HG03432 (cell line): ENCODE measurements at regions not wholly inside any gene's neighbourhood (a gene's known extent, or its start where the extent isn't known, plus 50 kb on each side); places are given as distances from the start of the nearest gene placed in this dataset.

ENCODE experiments used
- ATAC-seq: cut with Tn5 transposase; IDR thresholded peaks from one replicate; pipeline ENCODE4 v1.9.1; 2021; ENCODE audit warnings: mild to moderate bottlenecking, moderate library complexity; ENCODE audit not compliant: unreplicated experiment

GRCh38 chr16:73503093-73503492 is 455.2 kb upstream of the ZFHX3 start:
- ATAC-seq, result no peak

GRCh38 chr16:73499276-73499675 is 451.3 kb upstream of the ZFHX3 start:
- no peak for ATAC-seq

GRCh38 chr16:73485880-73486279 is 438.0 kb upstream of the ZFHX3 start:
- no peak for ATAC-seq

- ATAC-seq, result no peak
Measured at GRCh38 chr16:73483934-73484711, 436.2 kb upstream of the ZFHX3 start.

- no peak for ATAC-seq
Measured at GRCh38 chr16:73483076-73483791, 435.3 kb upstream of the ZFHX3 start.

- no peak for ATAC-seq
Measured at GRCh38 chr16:73482310-73482709, 434.4 kb upstream of the ZFHX3 start.

- no peak for ATAC-seq
Measured at GRCh38 chr16:73480381-73480780, 432.5 kb upstream of the ZFHX3 start.

GRCh38 chr16:73473713-73474112 is 425.8 kb upstream of the ZFHX3 start:
- ATAC-seq, result no peak

GRCh38 chr16:73464834-73465233 is 416.9 kb upstream of the ZFHX3 start:
- ATAC-seq, result no peak

- ATAC-seq, result no peak
Measured at GRCh38 chr16:73459586-73459985, 411.7 kb upstream of the ZFHX3 start.

GRCh38 chr16:73457851-73458250 is 409.9 kb upstream of the ZFHX3 start:
- no peak for ATAC-seq

- ATAC-seq, result no peak
Measured at GRCh38 chr16:73448970-73449369, 401.0 kb upstream of the ZFHX3 start.

- no peak for ATAC-seq
Measured at GRCh38 chr16:73447846-73448245, 399.9 kb upstream of the ZFHX3 start.

GRCh38 chr16:73434621-73435020 is 386.7 kb upstream of the ZFHX3 start:
- ATAC-seq, result no peak

- no peak for ATAC-seq
Measured at GRCh38 chr16:73433731-73434307, 385.9 kb upstream of the ZFHX3 start.

GRCh38 chr16:73432850-73433730 is 385.2 kb upstream of the ZFHX3 start:
- ATAC-seq, result no peak

- ATAC-seq, result no peak
Measured at GRCh38 chr16:73430138-73430537, 382.2 kb upstream of the ZFHX3 start.

- ATAC-seq, result no peak
Measured at GRCh38 chr16:73428121-73428520, 380.2 kb upstream of the ZFHX3 start.

GRCh38 chr16:73427164-73427563 is 379.2 kb upstream of the ZFHX3 start:
- no peak for ATAC-seq

GRCh38 chr16:73426433-73427160 is 378.7 kb upstream of the ZFHX3 start:
- no peak for ATAC-seq
